A549 (cell line): ENCODE measurements at regions not wholly inside any gene's neighbourhood (a gene's known extent, or its start where the extent isn't known, plus 50 kb on each side); places are given as distances from the start of the nearest gene placed in this dataset.

Experiments
- ATAC-seq, 2 experiments: fragments of 200-7000 bp in 1 of 2; fragments of >200 bp in 1 of 2; cut with Nextera tagmentation in 1 of 2; cut with Tn5 transposase in 1 of 2; 3 replicates each; pipeline versions ENCODE4 v1.8.0 to v1.9.1; 2018 to 2020; ENCODE audit warnings: mild to moderate bottlenecking in 1 of 2, moderate library complexity in 1 of 2
- CTCF ChIA-PET: fragments of 300-600 bp; sonication (Branson Sonifier 250); formaldehyde crosslinking; extraction: SDS; loops from one replicate; lab custom pipeline; 2021; ENCODE audit warnings: antibody characterized with exemption, inconsistent platforms; lab: Yijun Ruan, JAX
- POLR2A ChIA-PET: fragments of 350-600 bp; formaldehyde crosslinking; extraction: SDS; loops from one replicate; lab custom pipeline; 2021; ENCODE audit warnings: antibody characterized with exemption, inconsistent platforms; lab: Yijun Ruan, JAX
- DNase-seq, 2 experiments: peaks; one replicate each; pipeline versions ENCODE4 v3.0.0 to v3.0.0-alpha.2; 2011 to 2016; ENCODE audit warnings: low read depth in 1 of 2, low spot score in 1 of 2
- FAIRE-seq: peaks from 2 replicates; lab custom pipeline; 2011; peaks lifted over from hg19 to GRCh38; lab: Jason Lieb, UNC
- H3K27ac ChIP-seq, 2 experiments: fragments of >200 bp; sonication (Bioruptor Twin); formaldehyde crosslinking; 3 replicates each; pipeline ENCODE4 v1.5.1; 2016 to 2017
- H3K4me1 ChIP-seq: fragments of >200 bp; sonication (Bioruptor Twin); formaldehyde crosslinking; 3 replicates; pipeline ENCODE4 v1.6.1; 2016
- H3K4me2 ChIP-seq: fragments of >200 bp; sonication (Bioruptor Twin); formaldehyde crosslinking; 3 replicates; pipeline ENCODE4 v1.6.1; 2016
- H3K4me3 ChIP-seq: fragments of >200 bp; sonication (Bioruptor Twin); formaldehyde crosslinking; 3 replicates; pipeline ENCODE4 v1.5.1; 2016
- H3K9me3 ChIP-seq: fragments of >200 bp; sonication (Bioruptor Twin); formaldehyde crosslinking; 3 replicates; pipeline ENCODE4 v1.6.1; 2016
- ATOH8 ChIP-seq: fragments of 250-450 bp; sonication (Bioruptor Pico); IDR thresholded peaks from 2 replicates; pipeline ENCODE4 v1.5.0; 2020; ENCODE audit warnings: low read depth, mild to moderate bottlenecking, moderate library complexity
- BHLHE40 ChIP-seq: IDR thresholded peaks from 2 replicates; pipeline ENCODE4 v1.6.1; 2012; ENCODE audit warnings: low read depth, low read length, inconsistent platforms
- CBX2 ChIP-seq: fragments of 200-600 bp; sonication (generic); IDR thresholded peaks from 2 replicates; pipeline ENCODE4 v1.6.1; 2016; ENCODE audit warnings: low read depth, mild to moderate bottlenecking, borderline replicate concordance
- CBX8 ChIP-seq: fragments of 200-600 bp; sonication (generic); IDR thresholded peaks from 2 replicates; pipeline ENCODE4 v1.6.1; 2016
- CHD2 ChIP-seq: fragments of 150-350 bp; IDR thresholded peaks from 2 replicates; pipeline ENCODE4 v1.6.1; 2014; ENCODE audit warnings: low read length; ENCODE audit not compliant: partially characterized antibody
- CHD4 ChIP-seq: fragments of 200-600 bp; sonication (generic); IDR thresholded peaks from 2 replicates; pipeline ENCODE4 v1.6.1; 2016; ENCODE audit warnings: antibody characterized with exemption, mild to moderate bottlenecking, borderline replicate concordance
- EHMT2 ChIP-seq: fragments of 200-600 bp; sonication (generic); IDR thresholded peaks from 2 replicates; pipeline ENCODE4 v1.6.1; 2016; ENCODE audit warnings: antibody characterized with exemption, low read depth, mild to moderate bottlenecking, moderate library complexity
- ELK1 ChIP-seq: fragments of 150-350 bp; IDR thresholded peaks from 2 replicates; pipeline ENCODE4 v1.6.1; 2014; ENCODE audit warnings: low read depth, mild to moderate bottlenecking, low read length
- EP300 ChIP-seq, 2 experiments: fragments of >200 bp; sonication (Bioruptor Twin); formaldehyde crosslinking; IDR thresholded peaks; 2 replicates in 1 of 2; 3 replicates in 1 of 2; pipeline ENCODE4 v1.6.1; 2016 to 2017
- FOSB ChIP-seq: fragments of 250-450 bp; sonication (Bioruptor Pico); IDR thresholded peaks from 2 replicates; pipeline ENCODE4 v1.5.0; 2020; ENCODE audit warnings: mild to moderate bottlenecking, moderate library complexity
- FOXS1 ChIP-seq: fragments of 250-450 bp; sonication (Bioruptor Pico); IDR thresholded peaks from 2 replicates; pipeline ENCODE4 v1.5.0; 2020; ENCODE audit warnings: mild to moderate bottlenecking, moderate library complexity
- HOXB5 ChIP-seq: fragments of 250-450 bp; sonication (Bioruptor Pico); IDR thresholded peaks from 2 replicates; pipeline ENCODE4 v1.5.0; 2020; ENCODE audit warnings: mild to moderate bottlenecking, moderate library complexity
- JUNB ChIP-seq: fragments of >200 bp; sonication (Bioruptor Twin); formaldehyde crosslinking; IDR thresholded peaks from 2 replicates; pipeline ENCODE4 v1.6.1; 2016
- KDM1A ChIP-seq: fragments of 200-600 bp; sonication (generic); IDR thresholded peaks from 2 replicates; pipeline ENCODE4 v1.6.1; 2016; ENCODE audit warnings: low read depth, mild to moderate bottlenecking
- KDM5A ChIP-seq: fragments of 200-600 bp; sonication (generic); IDR thresholded peaks from 2 replicates; pipeline ENCODE4 v1.6.1; 2016; ENCODE audit warnings: antibody characterized with exemption, mild to moderate bottlenecking
- MAZ ChIP-seq: fragments of 150-350 bp; IDR thresholded peaks from 2 replicates; pipeline ENCODE4 v1.6.1; 2014; ENCODE audit warnings: antibody characterized with exemption, low read depth, low read length, borderline replicate concordance
- MYC ChIP-seq: IDR thresholded peaks from 2 replicates; pipeline ENCODE4 v1.6.1; 2012; ENCODE audit warnings: mild to moderate bottlenecking, inconsistent platforms, low read length, improper control_type of control experiment, borderline replicate concordance
- NFE2L2 ChIP-seq: fragments of 150-350 bp; conservative IDR thresholded peaks from 2 replicates; pipeline ENCODE4 v1.6.1; 2014; ENCODE audit warnings: low read length
- NPAS2 ChIP-seq: fragments of 250-450 bp; sonication (Bioruptor Pico); IDR thresholded peaks from 2 replicates; pipeline ENCODE4 v1.8.0; 2022; ENCODE audit warnings: mild to moderate bottlenecking, moderate library complexity, borderline replicate concordance
- NR3C1 ChIP-seq: fragments of >200 bp; sonication (Bioruptor Twin); formaldehyde crosslinking; IDR thresholded peaks from 3 replicates; pipeline ENCODE4 v1.6.1; 2017
- PBX3 ChIP-seq: IDR thresholded peaks from 2 replicates; pipeline ENCODE4 v1.6.1; 2012
- RAD21 ChIP-seq, 2 experiments: fragments of >200 bp in 1 of 2; sonication (Bioruptor Twin) in 1 of 2; formaldehyde crosslinking in 1 of 2; IDR thresholded peaks in 1 of 2; conservative IDR thresholded peaks in 1 of 2; 2 replicates in 1 of 2; 3 replicates in 1 of 2; pipeline ENCODE4 v1.6.1; 2012 to 2018; ENCODE audit warnings: inconsistent platforms in 1 of 2
- RFX5 ChIP-seq: fragments of 450-650 bp; IDR thresholded peaks from 2 replicates; pipeline ENCODE4 v1.7.1; 2014; ENCODE audit warnings: antibody characterized with exemption, mild to moderate bottlenecking, moderate library complexity
- SMC3 ChIP-seq: fragments of >200 bp; sonication (Bioruptor Twin); formaldehyde crosslinking; IDR thresholded peaks from 3 replicates; pipeline ENCODE4 v1.6.1; 2018; ENCODE audit warnings: inconsistent platforms
- SREBF2 ChIP-seq: fragments of 450-650 bp; IDR thresholded peaks from 2 replicates; pipeline ENCODE4 v1.6.1; 2014; ENCODE audit warnings: mild to moderate bottlenecking, moderate library complexity
- ZC3H11A ChIP-seq: fragments of 450-650 bp; IDR thresholded peaks from 2 replicates; pipeline ENCODE4 v1.6.1; 2014; ENCODE audit warnings: antibody characterized with exemption, mild to moderate bottlenecking
- ZSCAN20 ChIP-seq: fragments of 250-450 bp; sonication (Bioruptor Pico); IDR thresholded peaks from 2 replicates; pipeline ENCODE4 v1.8.0; 2022; ENCODE audit warnings: mild to moderate bottlenecking, moderate library complexity
- WGBS: methylation state at CpG from one replicate; pipeline ENCODE4 v1.1.6; 2017; ENCODE audit errors: missing lambda C conversion rate; 5-methylcytosine and 5-hydroxymethylcytosine counted together
- TF ChIP-seq, protein P1 (sequence below): IDR thresholded peaks from 2 replicates; pipeline ENCODE4 v1.6.1; 2012; ENCODE audit warnings: low read depth, borderline replicate concordance
- TF ChIP-seq, protein P2 (sequence below): fragments of 450-650 bp; IDR thresholded peaks from 2 replicates; pipeline ENCODE4 v1.6.1; 2014; ENCODE audit warnings: antibody characterized with exemption

DNA sequence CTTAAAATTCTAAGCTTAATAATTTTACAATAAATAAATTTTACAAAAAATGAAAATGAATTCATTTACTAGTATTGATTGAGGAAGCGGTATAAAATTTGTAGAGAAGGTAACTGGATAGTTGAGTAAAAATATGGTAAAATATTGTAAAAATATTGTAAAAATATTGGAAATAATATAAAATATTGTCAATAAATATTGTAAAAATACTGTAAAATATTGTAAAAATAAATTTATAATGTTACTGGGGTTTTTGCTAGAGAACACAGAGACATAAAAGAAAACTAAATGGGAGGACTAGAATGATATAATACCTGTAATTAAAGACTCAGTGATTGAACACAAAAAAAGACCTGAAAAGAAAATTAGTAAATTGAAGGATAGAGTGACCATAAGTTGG lies 546.3 kb upstream of the NETO1 start:
- no peak overlapping the region for H3K4me3 ChIP-seq
- no peak for TF ChIP-seq BHLHE40
- no peak for TF ChIP-seq MAZ
- no peak for TF ChIP-seq KDM5A
- DNase-seq (no peak), FAIRE-seq (no peak), ATAC-seq (no peak)
- WGBS: 75% methylated on average over 1 of the region's 1 CpG
- ChIA-PET CTCF (no interaction called here), POLR2A (no interaction called here)
- no peaks in the 10 kb centered on the region for H3K4me1 ChIP-seq
- no peak overlapping the region for H3K27ac ChIP-seq
- no peak overlapping the region for H3K4me2 ChIP-seq
- H3K9me3 ChIP-seq: no peaks in the 10 kb centered on the region

- Histone ChIP-seq H3K4me2 (no peak overlapping the region), H3K27ac (no peak overlapping the region), H3K4me1 (no peaks in the 10 kb centered on the region), H3K4me3 (no peak overlapping the region), H3K9me3 (no peaks in the 10 kb centered on the region)
- WGBS: 61% methylated on average over 4 of the region's 4 CpGs
- no peak for ATAC-seq
- DNase-seq: no peak
- ChIA-PET POLR2A (no interaction called here), CTCF (no interaction called here)
- TF ChIP-seq NPAS2 (CRISPR knock-in tag) (no peak), EP300 (IDR thresholded peaks at IDR 0.05) (no peak), CBX2 (no peak), CHD4 (no peak), SREBF2 (no peak), KDM5A (no peak), FOXS1 (CRISPR knock-in tag) (no peak), HOXB5 (no peak), NFE2L2 (no peak), JUNB (no peak), FOSB (CRISPR knock-in tag) (no peak), ZSCAN20 (CRISPR knock-in tag) (no peak)
- TF ChIP-seq, protein P1, sequence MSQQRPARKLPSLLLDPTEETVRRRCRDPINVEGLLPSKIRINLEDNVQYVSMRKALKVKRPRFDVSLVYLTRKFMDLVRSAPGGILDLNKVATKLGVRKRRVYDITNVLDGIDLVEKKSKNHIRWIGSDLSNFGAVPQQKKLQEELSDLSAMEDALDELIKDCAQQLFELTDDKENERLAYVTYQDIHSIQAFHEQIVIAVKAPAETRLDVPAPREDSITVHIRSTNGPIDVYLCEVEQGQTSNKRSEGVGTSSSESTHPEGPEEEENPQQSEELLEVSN: no peak
- no peak for FAIRE-seq
Measured at GRCh38 chr18:73409242-73409641, 541.5 kb upstream of the NETO1 start.

GRCh38 chr18:73408469-73408868 lies 540.7 kb upstream of the NETO1 start:
- POLR2A ChIA-PET: no interaction called here
- 51% methylated on average over 5 of the region's 5 CpGs for WGBS

DNA sequence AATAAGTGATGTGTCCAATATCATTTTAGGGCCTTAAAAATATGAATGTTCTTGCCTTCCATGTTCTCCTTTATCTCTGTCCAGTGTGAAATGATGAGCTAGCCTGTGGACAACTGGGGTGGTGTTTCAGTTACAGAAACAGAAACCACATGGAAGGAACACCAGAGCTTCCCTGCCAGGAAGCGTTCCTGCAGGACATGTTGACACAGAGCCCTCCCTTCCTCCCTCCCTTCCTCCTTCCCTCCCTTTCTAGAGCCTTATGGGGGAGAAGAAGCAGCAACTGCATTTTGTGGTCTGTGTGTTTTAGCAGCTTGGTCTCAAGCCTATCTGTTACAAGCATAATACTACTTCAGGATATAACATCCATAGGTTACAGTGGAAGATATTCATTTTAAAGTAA lies 539.7 kb upstream of the NETO1 start:
- WGBS: 75% methylated on average over 1 of the region's 1 CpG
- TF ChIP-seq ZSCAN20 (CRISPR knock-in tag) (no peak), ATOH8 (CRISPR knock-in tag) (no peak), NR3C1 (no peak), NFE2L2 (no peak), RAD21 (conservative IDR thresholded peaks at IDR 0.05 in 1 of 2, IDR thresholded peaks at IDR 0.05 in 1 of 2) (no peak), RFX5 (no peak), CHD2 (no peak), EHMT2 (no peak), FOXS1 (CRISPR knock-in tag) (no peak), CBX8 (no peak), ELK1 (no peak), SMC3 (no peak), MYC (no peak), ZC3H11A (no peak), PBX3 (no peak)
- no peak overlapping the region for H3K27ac ChIP-seq
- no peaks in the 10 kb centered on the region for H3K4me1 ChIP-seq
- FAIRE-seq: no peak
- no peaks in the 10 kb centered on the region for H3K9me3 ChIP-seq
- no peak overlapping the region for H3K4me2 ChIP-seq
- no peak for ATAC-seq
- POLR2A ChIA-PET: no interaction called here
- DNase-seq: no peak
- no peak overlapping the region for H3K4me3 ChIP-seq
- CTCF ChIA-PET: no interaction called here

More at GRCh38 chr18:73408469-73408868, 540.7 kb upstream of the NETO1 start:
- CTCF ChIA-PET: no interaction called here
- Histone ChIP-seq H3K4me2 (no peak overlapping the region), H3K27ac (no peak overlapping the region), H3K9me3 (no peaks in the 10 kb centered on the region)
- FAIRE-seq (no peak), ATAC-seq (no peak)
- TF ChIP-seq CBX2: no peak
- no peak for TF ChIP-seq CHD2
- TF ChIP-seq KDM1A: no peak
- TF ChIP-seq, protein P2, sequence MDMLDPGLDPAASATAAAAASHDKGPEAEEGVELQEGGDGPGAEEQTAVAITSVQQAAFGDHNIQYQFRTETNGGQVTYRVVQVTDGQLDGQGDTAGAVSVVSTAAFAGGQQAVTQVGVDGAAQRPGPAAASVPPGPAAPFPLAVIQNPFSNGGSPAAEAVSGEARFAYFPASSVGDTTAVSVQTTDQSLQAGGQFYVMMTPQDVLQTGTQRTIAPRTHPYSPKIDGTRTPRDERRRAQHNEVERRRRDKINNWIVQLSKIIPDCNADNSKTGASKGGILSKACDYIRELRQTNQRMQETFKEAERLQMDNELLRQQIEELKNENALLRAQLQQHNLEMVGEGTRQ: no peak
- TF ChIP-seq, all 56 proteins: peak for 0
- H3K4me3 ChIP-seq: no peak overlapping the region
- DNase-seq: no peak
- H3K4me1 ChIP-seq: no peaks in the 10 kb centered on the region
